Gastroesophageal sphincter (tissue), 4 donors: ENCODE measurements at regions not wholly inside any gene's neighbourhood (a gene's known extent, or its start where the extent isn't known, plus 50 kb on each side); places are given as distances from the start of the nearest gene placed in this dataset.

ENCODE experiments used
- ATAC-seq: fragments of 150-250 bp; one replicate; pipeline ENCODE4 v1.9.1; 2016; ENCODE audit warnings: mild to moderate bottlenecking, moderate library complexity
- H3K27ac ChIP-seq, 4 donors: fragments of 200-600 bp; sonication (generic) in 3 of 4; 1 replicate in 3 of 4; 2 replicates in 1 of 4; pipeline ENCODE4 v1.5.1; 2016 to 2019
- H3K27me3 ChIP-seq: fragments of 200-600 bp; sonication (generic); one replicate; pipeline ENCODE4 v1.5.1; 2019
- H3K36me3 ChIP-seq, 2 donors: fragments of 200-600 bp; sonication (generic); one replicate each; pipeline ENCODE4 v1.5.1; 2019; ENCODE audit warnings: control low read depth in 1 of 2
- H3K4me1 ChIP-seq, 3 donors: fragments of 200-600 bp; sonication (generic); 1 replicate in 2 of 3; 2 replicates in 1 of 3; pipeline ENCODE4 v1.5.1; 2016 to 2019; ENCODE audit warnings: control low read depth in 2 of 3
- H3K4me3 ChIP-seq, 2 donors: fragments of 200-600 bp; sonication (generic); one replicate each; pipeline ENCODE4 v1.5.1; 2019; ENCODE audit warnings: mild to moderate bottlenecking in 1 of 2, moderate library complexity in 1 of 2
- H3K9me3 ChIP-seq, 3 donors: fragments of 200-600 bp; sonication (generic); one replicate each; pipeline ENCODE4 v1.5.1; 2017 to 2019; ENCODE audit warnings: control low read depth in 2 of 3
- EP300 ChIP-seq: sonication (generic); formaldehyde crosslinking; IDR thresholded peaks from one replicate; pipeline ENCODE4 v1.6.1; 2017; ENCODE audit warnings: antibody characterized with exemption, mild to moderate bottlenecking
- POLR2A ChIP-seq, 2 donors: fragments of 450-650 bp; IDR thresholded peaks; one replicate each; pipeline ENCODE4 v1.6.1; 2017; ENCODE audit warnings: antibody characterized with exemption in 2 of 2, mild to moderate bottlenecking in 2 of 2, moderate library complexity in 1 of 2
- POLR2AphosphoS5 ChIP-seq: sonication (generic); formaldehyde crosslinking; IDR thresholded peaks from one replicate; pipeline ENCODE4 v1.6.1; 2017; ENCODE audit warnings: antibody characterized with exemption
- WGBS, 2 donors: methylation state at CpG; one replicate each; pipeline ENCODE4 v1.1.5; 2018; ENCODE audit warnings: low coverage in 1 of 2; 5-methylcytosine and 5-hydroxymethylcytosine counted together
- TF ChIP-seq, protein P1 (sequence below), 4 experiments: fragments of 200-600 bp in 2 of 4; fragments of 450-650 bp in 2 of 4; sonication (generic) in 1 of 4; IDR thresholded peaks; one replicate each; pipeline ENCODE4 v1.5.1; 2017 to 2019; ENCODE audit warnings: antibody characterized with exemption in 4 of 4, mild to moderate bottlenecking in 2 of 4, moderate library complexity in 2 of 4

DNA sequence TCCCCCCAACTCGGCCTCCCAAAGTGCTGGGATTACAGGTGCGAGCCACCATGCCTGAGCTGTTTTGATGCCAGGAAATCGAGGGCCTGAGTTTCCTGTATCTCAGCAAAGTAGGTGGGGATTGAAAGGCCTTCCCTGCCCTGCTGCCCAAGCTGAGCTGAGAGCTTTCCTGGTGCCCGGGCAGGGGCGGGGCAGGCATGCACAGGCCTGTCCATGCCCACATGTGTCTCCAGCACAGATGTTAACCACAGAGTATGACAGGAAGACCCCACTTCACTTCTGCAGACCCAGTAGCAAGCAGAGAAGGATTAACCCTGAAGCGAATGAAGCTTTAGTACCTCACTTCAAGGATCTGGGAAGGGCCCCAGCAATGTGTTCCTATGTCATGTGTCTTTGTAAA, 66.0 kb downstream of the GPR6 start:
- H3K9me3 ChIP-seq: peaks cover 0 to 9% (median 0%) of the 10 kb centered on the region in 3 donors
- no peaks in the 10 kb centered on the region for H3K4me1 ChIP-seq
- ATAC-seq: no peak
- no peak overlapping the region for H3K4me3 ChIP-seq
- no peaks in the 10 kb centered on the region for H3K36me3 ChIP-seq
- no peak overlapping the region for H3K27ac ChIP-seq
- no peak for TF ChIP-seq EP300
- no peak for TF ChIP-seq POLR2AphosphoS5
- no peak for TF ChIP-seq POLR2A (IDR thresholded peaks at IDR 0.05)
- TF ChIP-seq, protein P1, sequence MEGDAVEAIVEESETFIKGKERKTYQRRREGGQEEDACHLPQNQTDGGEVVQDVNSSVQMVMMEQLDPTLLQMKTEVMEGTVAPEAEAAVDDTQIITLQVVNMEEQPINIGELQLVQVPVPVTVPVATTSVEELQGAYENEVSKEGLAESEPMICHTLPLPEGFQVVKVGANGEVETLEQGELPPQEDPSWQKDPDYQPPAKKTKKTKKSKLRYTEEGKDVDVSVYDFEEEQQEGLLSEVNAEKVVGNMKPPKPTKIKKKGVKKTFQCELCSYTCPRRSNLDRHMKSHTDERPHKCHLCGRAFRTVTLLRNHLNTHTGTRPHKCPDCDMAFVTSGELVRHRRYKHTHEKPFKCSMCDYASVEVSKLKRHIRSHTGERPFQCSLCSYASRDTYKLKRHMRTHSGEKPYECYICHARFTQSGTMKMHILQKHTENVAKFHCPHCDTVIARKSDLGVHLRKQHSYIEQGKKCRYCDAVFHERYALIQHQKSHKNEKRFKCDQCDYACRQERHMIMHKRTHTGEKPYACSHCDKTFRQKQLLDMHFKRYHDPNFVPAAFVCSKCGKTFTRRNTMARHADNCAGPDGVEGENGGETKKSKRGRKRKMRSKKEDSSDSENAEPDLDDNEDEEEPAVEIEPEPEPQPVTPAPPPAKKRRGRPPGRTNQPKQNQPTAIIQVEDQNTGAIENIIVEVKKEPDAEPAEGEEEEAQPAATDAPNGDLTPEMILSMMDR (IDR thresholded peaks at IDR 0.05): no peak
- H3K27me3 ChIP-seq: no peaks in the 10 kb centered on the region
- WGBS, 2 donors: 80 to 86% methylated on average over 2 of the region's 6 CpGs

DNA sequence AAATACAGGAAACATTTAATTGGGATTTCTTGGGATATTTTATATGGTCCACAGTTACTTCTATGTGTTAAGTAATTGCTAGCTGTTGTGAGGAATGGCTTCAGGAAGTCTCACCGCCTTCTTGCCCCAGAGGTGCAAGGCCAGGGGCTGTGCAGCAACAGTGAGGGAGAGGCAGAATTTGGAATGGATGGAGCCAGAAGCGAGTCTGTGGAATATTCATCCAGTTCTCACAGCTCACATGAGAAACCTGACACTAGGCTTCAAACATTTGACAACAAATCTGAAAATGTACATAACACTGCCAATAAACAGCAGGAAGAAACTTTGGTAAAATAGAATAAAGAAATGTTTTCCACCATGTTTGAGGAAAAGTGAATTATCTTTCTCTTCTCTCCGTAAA, 66.5 kb downstream of the GPR6 start:
- Histone ChIP-seq H3K36me3 (no peaks in the 10 kb centered on the region), H3K4me1 (no peaks in the 10 kb centered on the region), H3K27me3 (no peaks in the 10 kb centered on the region), H3K4me3 (no peak overlapping the region), H3K27ac (no peak overlapping the region), H3K9me3 (peaks cover 0 to 9% (median 0%) of the 10 kb centered on the region in 3 donors)
- no peak for ATAC-seq
- 40 to 78% methylated on average over 1 to 2 of the region's 3 CpGs for WGBS, 2 donors
- TF ChIP-seq EP300 (no peak), POLR2AphosphoS5 (no peak), POLR2A (IDR thresholded peaks at IDR 0.05) (no peak)
- TF ChIP-seq, protein P1 (IDR thresholded peaks at IDR 0.05): no peak

DNA sequence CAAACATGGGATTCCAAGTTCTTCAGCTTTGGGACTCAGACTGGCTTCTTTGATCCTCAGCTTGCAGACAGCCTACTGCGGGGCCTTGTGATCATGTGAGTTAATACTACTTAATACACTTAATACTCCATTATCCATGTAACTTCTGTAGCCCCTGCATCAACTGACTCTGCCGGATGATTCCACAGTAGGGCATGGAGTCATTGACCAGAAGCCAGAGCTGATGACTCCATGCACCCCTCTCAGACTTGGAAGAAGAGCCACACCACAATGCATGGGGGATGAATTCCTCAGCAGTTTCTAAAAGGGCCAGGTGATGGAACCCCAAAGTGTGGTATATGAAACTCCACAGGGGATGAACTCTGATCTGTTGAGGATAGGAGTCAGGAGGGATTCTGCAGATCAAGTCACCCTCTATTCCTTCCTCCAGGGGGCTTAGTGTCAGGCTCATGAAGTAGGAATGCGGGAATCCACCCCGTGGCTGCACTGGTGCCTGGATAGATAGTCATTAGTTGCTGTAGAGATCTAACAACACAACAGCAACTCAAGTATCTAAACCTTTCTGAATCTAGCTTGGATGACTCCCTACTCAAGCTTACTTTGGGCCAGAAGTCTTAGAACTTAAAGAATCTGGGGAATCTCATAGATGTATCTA, 70.2 kb downstream of the GPR6 start:
- TF ChIP-seq POLR2AphosphoS5: no peak
- TF ChIP-seq EP300: no peak
- H3K27ac ChIP-seq: no peak overlapping the region
- WGBS, 2 donors: 58 to 60% methylated on average over 2 to 3 of the region's 4 CpGs
- ATAC-seq: no peak
- H3K27me3 ChIP-seq: peaks cover 5% of the 10 kb centered on the region
- H3K9me3 ChIP-seq: peaks cover 0 to 9% (median 0%) of the 10 kb centered on the region in 3 donors
- H3K36me3 ChIP-seq: no peaks in the 10 kb centered on the region
- H3K4me1 ChIP-seq: peaks cover 0 to under 1% (median 0%) of the 10 kb centered on the region in 3 donors
- no peak overlapping the region for H3K4me3 ChIP-seq

DNA sequence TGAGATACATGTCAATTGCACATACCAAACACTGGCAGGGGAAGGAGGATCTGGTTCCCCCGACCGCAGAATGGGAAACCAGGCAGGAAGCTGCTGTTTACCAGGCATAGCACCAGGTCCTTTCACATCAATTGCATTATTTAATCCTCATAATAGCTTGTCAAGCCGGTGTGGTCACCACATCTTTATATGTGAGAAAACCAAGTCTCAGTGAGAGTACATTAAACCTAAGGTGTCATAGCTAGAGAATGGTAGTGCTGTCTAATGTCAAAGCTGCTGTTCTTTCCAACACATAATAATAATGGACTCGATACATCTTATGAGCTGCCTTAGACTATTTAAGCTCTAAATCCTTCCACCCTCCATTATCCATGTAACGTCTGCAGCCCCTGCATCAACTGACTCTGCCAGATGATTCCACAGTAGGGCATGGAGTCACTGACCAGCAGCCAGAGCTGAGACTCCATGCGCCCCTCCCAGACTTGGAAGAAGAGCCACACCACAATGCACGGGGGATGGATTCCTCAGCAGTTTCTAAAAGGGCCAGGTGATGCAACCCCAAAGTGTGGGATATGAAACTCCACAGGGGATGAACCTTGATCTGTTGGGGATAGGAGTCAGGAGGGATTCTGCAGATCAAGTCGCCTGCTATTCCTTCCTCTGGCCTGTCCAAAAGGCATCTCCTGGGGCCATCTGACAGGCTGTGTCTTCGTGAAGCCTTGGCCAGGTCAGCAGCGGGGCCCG, 71.8 kb downstream of the GPR6 start:
- Histone ChIP-seq H3K4me3 (no peak overlapping the region), H3K9me3 (peaks cover 0 to 9% (median 0%) of the 10 kb centered on the region in 3 donors), H3K36me3 (no peaks in the 10 kb centered on the region), H3K27ac (no peak overlapping the region), H3K27me3 (peaks cover 5% of the 10 kb centered on the region), H3K4me1 (peaks cover 0 to 6% (median 0%) of the 10 kb centered on the region in 3 donors)
- TF ChIP-seq, protein P1 (IDR thresholded peaks at IDR 0.05): no peak
- TF ChIP-seq POLR2A (IDR thresholded peaks at IDR 0.05): no peak
- TF ChIP-seq EP300: no peak
- TF ChIP-seq POLR2AphosphoS5: no peak
- no peak for ATAC-seq
- WGBS, 2 donors: 43 to 56% methylated on average over 4 to 6 of the region's 11 CpGs
